IMR-90 (cell line): ENCODE measurements at regions not wholly inside any gene's neighbourhood (a gene's known extent, or its start where the extent isn't known, plus 50 kb on each side); places are given as distances from the start of the nearest gene placed in this dataset.

Source experiments
- ATAC-seq: fragments of 200-7000 bp; cut with Tn5 transposase; 2 replicates; pipeline ENCODE4 v1.9.1; 2020; ENCODE audit warnings: low read depth, mild to moderate bottlenecking, moderate library complexity
- BruUV-seq: library from RNA; stranded (reverse); fragments of 400-500 nt; replicated peaks from 2 replicates; lab custom pipeline; 2021; lab: Mats Ljungman, UMichigan
- CTCF ChIA-PET: fragments of 300-600 bp; formaldehyde crosslinking; extraction: SDS; loops from one replicate; lab custom pipeline; 2021; ENCODE audit warnings: antibody characterized with exemption; lab: Yijun Ruan, JAX
- POLR2A ChIA-PET: fragments of 300-600 bp; sonication (Branson Sonifier 250); formaldehyde crosslinking; loops from one replicate; lab custom pipeline; 2022; ENCODE audit warnings: antibody characterized with exemption; ENCODE audit not compliant: unreplicated experiment; lab: Charles Lee
- DNase-seq: peaks from one replicate; pipeline ENCODE4 v3.0.0; 2013
- H2AFZ ChIP-seq: replicated peaks from 2 replicates; pipeline ENCODE3; 2013; ENCODE audit warnings: low read length, mild to moderate bottlenecking; ENCODE audit not compliant: poor library complexity
- H2AK5ac ChIP-seq: 2 replicates; pipeline ENCODE4 v1.6.1; 2013; ENCODE audit warnings: low read depth, low read length, inconsistent platforms
- H2AK9ac ChIP-seq: replicated peaks from 2 replicates; pipeline ENCODE3; 2013; ENCODE audit warnings: mild to moderate bottlenecking, low read depth, low read length, moderate library complexity; ENCODE audit not compliant: poor library complexity
- H2BK120ac ChIP-seq: 2 replicates; pipeline ENCODE4 v1.6.1; 2013; ENCODE audit warnings: low read depth, low read length, inconsistent platforms
- H2BK15ac ChIP-seq: 3 replicates; pipeline ENCODE4 v1.6.1; 2013; ENCODE audit warnings: low read depth, low read length, inconsistent platforms
- H2BK20ac ChIP-seq: 2 replicates; pipeline ENCODE4 v1.6.1; 2013; ENCODE audit warnings: low read depth, mild to moderate bottlenecking, inconsistent platforms, low read length, moderate library complexity
- H2BK5ac ChIP-seq: 2 replicates; pipeline ENCODE4 v1.6.1; 2013; ENCODE audit warnings: mild to moderate bottlenecking, low read depth, low read length, inconsistent platforms; ENCODE audit not compliant: poor library complexity, severe bottlenecking
- H3K14ac ChIP-seq: replicated peaks from 2 replicates; pipeline ENCODE4 v1.6.1; 2013; ENCODE audit warnings: low read depth, low read length, inconsistent platforms
- H3K18ac ChIP-seq: 2 replicates; pipeline ENCODE4 v1.6.1; 2013; ENCODE audit warnings: low read depth, low read length, control low read depth
- H3K23ac ChIP-seq: 2 replicates; pipeline ENCODE4 v1.6.1; 2013; ENCODE audit warnings: low read depth, low read length, inconsistent platforms
- H3K27ac ChIP-seq: 2 replicates; pipeline ENCODE4 v1.5.1; 2013; ENCODE audit warnings: mild to moderate bottlenecking, control low read depth, low read length; ENCODE audit not compliant: insufficient read depth
- H3K27me3 ChIP-seq: 2 replicates; pipeline ENCODE4 v1.6.1; 2013; ENCODE audit warnings: low read length; ENCODE audit not compliant: control insufficient read depth, insufficient read depth
- H3K36me3 ChIP-seq: 2 replicates; pipeline ENCODE4 v1.6.1; 2013; ENCODE audit warnings: low read length, mixed read lengths; ENCODE audit not compliant: control insufficient read depth, insufficient read depth
- H3K4ac ChIP-seq: 2 replicates; pipeline ENCODE4 v1.6.1; 2013; ENCODE audit warnings: low read depth, low read length, inconsistent platforms
- H3K4me1 ChIP-seq: 2 replicates; pipeline ENCODE4 v1.6.1; 2013; ENCODE audit warnings: low read length, mixed read lengths; ENCODE audit not compliant: control insufficient read depth, insufficient read depth
- H3K4me2 ChIP-seq: 2 replicates; pipeline ENCODE4 v1.6.1; 2013; ENCODE audit warnings: low read depth, mild to moderate bottlenecking, control low read depth, low read length, moderate library complexity
- H3K4me3 ChIP-seq: 2 replicates; pipeline ENCODE4 v1.5.1; 2013; ENCODE audit warnings: low read depth, mild to moderate bottlenecking, control low read depth, low read length, moderate library complexity; ENCODE audit not compliant: insufficient read depth
- H3K56ac ChIP-seq: 2 replicates; pipeline ENCODE4 v1.6.1; 2013; ENCODE audit warnings: low read length, inconsistent platforms; ENCODE audit not compliant: insufficient read depth; ENCODE audit errors: extremely low read depth
- H3K79me1 ChIP-seq, 2 experiments: 2 replicates each; pipeline ENCODE4 v1.6.1; 2013; ENCODE audit warnings: low read length in 2 of 2, inconsistent platforms in 1 of 2, low read depth in 1 of 2
- H3K9ac ChIP-seq: 2 replicates; pipeline ENCODE4 v1.6.1; 2013; ENCODE audit warnings: low read depth, low read length, control low read depth
- H3K9me1 ChIP-seq: 2 replicates; pipeline ENCODE4 v1.6.1; 2013; ENCODE audit warnings: low read length, inconsistent platforms; ENCODE audit not compliant: insufficient read depth
- H3K9me3 ChIP-seq: 2 replicates; pipeline ENCODE4 v1.6.1; 2013; ENCODE audit warnings: low read length; ENCODE audit not compliant: control insufficient read depth, insufficient read depth
- H4K20me1 ChIP-seq: 2 replicates; pipeline ENCODE4 v1.6.1; 2013; ENCODE audit warnings: low read length, inconsistent platforms; ENCODE audit not compliant: insufficient read depth
- H4K5ac ChIP-seq: 2 replicates; pipeline ENCODE4 v1.6.1; 2013; ENCODE audit warnings: mild to moderate bottlenecking, low read depth, low read length, control low read depth
- H4K8ac ChIP-seq, 2 experiments: 2 replicates each; pipeline ENCODE4 v1.6.1; 2013; ENCODE audit warnings: low read depth in 2 of 2, low read length in 2 of 2, control low read depth in 1 of 2, inconsistent platforms in 1 of 2
- H4K91ac ChIP-seq: 2 replicates; pipeline ENCODE4 v1.6.1; 2013; ENCODE audit warnings: low read depth, low read length, inconsistent platforms; ENCODE audit not compliant: insufficient read depth
- RCOR1 ChIP-seq: IDR thresholded peaks from 2 replicates; pipeline ENCODE4 v1.6.1; 2012; ENCODE audit warnings: mild to moderate bottlenecking, low read length, improper control_type of control experiment; ENCODE audit not compliant: insufficient replicate concordance
- WGBS, 2 experiments: methylation state at CpG; one replicate each; pipeline versions ENCODE4 v1.1.5 to v1.1.7; 2013; ENCODE audit warnings: missing lambda C conversion rate in 2 of 2; ENCODE audit not compliant: insufficient read length in 1 of 2; ENCODE audit errors: extremely low coverage in 2 of 2; 5-methylcytosine and 5-hydroxymethylcytosine counted together
- dilution Hi-C: fragments of 300-500 bp; cut with HindIII; formaldehyde crosslinking; loops from one replicate; pipeline ENCODE4 v1.14.3; 2018; ENCODE audit warnings: low sequenced_read_pairs; ENCODE audit not compliant: unreplicated experiment
- in situ Hi-C: fragments of 300-500 bp; cut with MboI; formaldehyde crosslinking; loops from 3 replicates; pipeline ENCODE4 v1.14.3; 2019; ENCODE audit warnings: low sequenced_read_pairs, inconsistent platforms, mixed read lengths
- intact Hi-C: fragments of 100-400 bp; cut with micrococcal nuclease; formaldehyde crosslinking; loops from 2 replicates; pipeline ENCODE4 v1.10.0; 2022
- TF ChIP-seq, protein P1 (sequence below): conservative IDR thresholded peaks from 2 replicates; pipeline ENCODE4 v1.5.1; 2012; ENCODE audit warnings: mild to moderate bottlenecking, low read depth, low read length, improper control_type of control experiment

DNA sequence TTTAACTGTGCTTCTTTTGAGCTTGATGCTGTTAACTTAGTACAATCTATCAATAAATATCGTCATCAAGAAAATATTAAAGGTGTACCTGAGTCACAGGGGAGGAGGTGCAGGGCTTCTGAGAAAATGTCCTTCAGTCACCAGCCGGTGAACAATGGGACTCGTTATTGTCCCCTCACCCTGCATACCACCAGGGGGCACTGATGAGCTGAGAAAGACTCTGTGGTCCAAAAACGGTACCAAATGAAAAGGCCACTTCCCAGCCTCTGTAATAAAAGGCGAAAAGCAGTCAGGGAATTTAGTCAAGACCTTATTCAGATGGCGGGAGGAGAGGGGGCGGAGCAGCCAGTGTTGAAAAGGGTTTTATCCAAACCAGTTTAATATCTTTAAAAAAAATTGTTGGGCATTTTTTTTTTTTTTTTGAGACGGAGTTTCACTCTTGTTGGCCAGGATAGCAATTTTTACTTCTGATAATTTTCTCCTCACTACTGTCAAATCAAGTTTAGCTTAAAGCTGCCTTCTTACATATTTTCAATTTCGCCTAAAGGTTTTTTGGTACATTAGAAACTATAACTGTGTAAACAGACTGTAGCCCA, 271.9 kb upstream of the ADAMTS16 start:
- in situ Hi-C loops = no loop called here
- CTCF ChIA-PET = no interaction called here

More for the DNA sequence above, 271.9 kb upstream of the ADAMTS16 start:
- no peak overlapping the region for H3K14ac ChIP-seq
- dilution Hi-C loops = no loop called here
- H3K23ac ChIP-seq = no peak overlapping the region
- H3K79me1 ChIP-seq = no peaks in the 10 kb centered on the region
- H2AFZ ChIP-seq = no peak overlapping the region
- H3K4ac ChIP-seq = no peak overlapping the region
- no peak overlapping the region for H3K56ac ChIP-seq
- H4K20me1 ChIP-seq = no peaks in the 10 kb centered on the region
- no TSS peak for BruUV-seq
- no peak overlapping the region for H3K4me3 ChIP-seq
- H3K27ac ChIP-seq = no peak overlapping the region
- H3K9ac ChIP-seq = no peak overlapping the region
- H3K4me2 ChIP-seq = no peak overlapping the region
- POLR2A ChIA-PET = no interaction called here
- TF ChIP-seq RCOR1 = no peak
- TF ChIP-seq, protein P1, sequence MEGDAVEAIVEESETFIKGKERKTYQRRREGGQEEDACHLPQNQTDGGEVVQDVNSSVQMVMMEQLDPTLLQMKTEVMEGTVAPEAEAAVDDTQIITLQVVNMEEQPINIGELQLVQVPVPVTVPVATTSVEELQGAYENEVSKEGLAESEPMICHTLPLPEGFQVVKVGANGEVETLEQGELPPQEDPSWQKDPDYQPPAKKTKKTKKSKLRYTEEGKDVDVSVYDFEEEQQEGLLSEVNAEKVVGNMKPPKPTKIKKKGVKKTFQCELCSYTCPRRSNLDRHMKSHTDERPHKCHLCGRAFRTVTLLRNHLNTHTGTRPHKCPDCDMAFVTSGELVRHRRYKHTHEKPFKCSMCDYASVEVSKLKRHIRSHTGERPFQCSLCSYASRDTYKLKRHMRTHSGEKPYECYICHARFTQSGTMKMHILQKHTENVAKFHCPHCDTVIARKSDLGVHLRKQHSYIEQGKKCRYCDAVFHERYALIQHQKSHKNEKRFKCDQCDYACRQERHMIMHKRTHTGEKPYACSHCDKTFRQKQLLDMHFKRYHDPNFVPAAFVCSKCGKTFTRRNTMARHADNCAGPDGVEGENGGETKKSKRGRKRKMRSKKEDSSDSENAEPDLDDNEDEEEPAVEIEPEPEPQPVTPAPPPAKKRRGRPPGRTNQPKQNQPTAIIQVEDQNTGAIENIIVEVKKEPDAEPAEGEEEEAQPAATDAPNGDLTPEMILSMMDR = peak; percentile 27
- 83% methylated on average over 1 of the region's 9 CpGs; no CpG with 5 or more reads in 1 of the 2 experiments for WGBS, 2 experiments
- DNase-seq = no peak
- no peak overlapping the region for H4K91ac ChIP-seq
- no peak overlapping the region for H2AK5ac ChIP-seq
- H4K8ac ChIP-seq = no peak overlapping the region
- no peak overlapping the region for H2BK20ac ChIP-seq
- no peak overlapping the region for H2BK5ac ChIP-seq
- H3K18ac ChIP-seq = no peak overlapping the region
- intact Hi-C loops = loop anchor here (1.0 kb wide), 1 partner anchor 551 kb away; no protein-coding TSS in a partner anchor
- H3K9me3 ChIP-seq = peaks cover 26% of the 10 kb centered on the region; the same call in 1 of the 2 replicates
- no peaks in the 10 kb centered on the region for H3K27me3 ChIP-seq
- no peak overlapping the region for H2BK120ac ChIP-seq
- H2BK15ac ChIP-seq = no peak overlapping the region
- H3K9me1 ChIP-seq = no peaks in the 10 kb centered on the region
- no peaks in the 10 kb centered on the region for H3K36me3 ChIP-seq
- H4K5ac ChIP-seq = no peak overlapping the region
- H2AK9ac ChIP-seq = no peak overlapping the region
- no peak for ATAC-seq
- no peaks in the 10 kb centered on the region for H3K4me1 ChIP-seq
